ENCODE measurements at regions not wholly inside any gene's neighbourhood (a gene's known extent, or its start where the extent isn't known, plus 50 kb on each side); places are given as distances from the start of the nearest gene placed in this dataset.
A peak's percentile ranks its signal among the peaks of the same experiment; 100 is the strongest.

DNA sequence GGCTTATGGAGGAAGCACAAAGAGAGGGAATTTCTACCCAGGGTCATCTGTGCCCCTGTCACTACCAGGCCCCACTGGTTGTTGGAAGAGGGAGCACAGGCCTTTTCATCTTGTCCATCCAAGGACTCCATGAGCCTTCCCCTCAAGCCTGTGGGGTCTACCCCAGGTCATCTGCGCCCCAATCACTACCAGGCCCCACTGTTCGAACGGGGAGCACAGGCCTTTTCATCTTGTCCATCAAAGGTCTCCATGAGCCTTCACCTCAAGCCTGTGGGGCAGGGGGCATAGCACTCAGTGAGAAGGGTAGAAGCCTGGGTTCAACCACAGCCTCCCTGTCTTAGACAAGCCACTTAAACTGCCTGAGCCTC is 101.5 kb upstream of the CDH5 start:
- H3K27ac Mint-ChIP-seq (ENCODE audit: unreplicated experiment): no peak overlapping the region
- no peaks in the 10 kb centered on the region for H3K9me3 Mint-ChIP-seq
- peaks cover 11% of the 10 kb centered on the region for H3K4me1 Mint-ChIP-seq
- no peaks in the 10 kb centered on the region for H3K36me3 Mint-ChIP-seq (ENCODE audit: low read depth)
- DNase-seq (ENCODE audit: low read depth, low spot score): no peak
- peaks cover 28% of the 10 kb centered on the region for H3K27me3 Mint-ChIP-seq (ENCODE audit: low read depth)
- no peak overlapping the region for H3K4me3 Mint-ChIP-seq
- TF ChIP-seq, protein P1, sequence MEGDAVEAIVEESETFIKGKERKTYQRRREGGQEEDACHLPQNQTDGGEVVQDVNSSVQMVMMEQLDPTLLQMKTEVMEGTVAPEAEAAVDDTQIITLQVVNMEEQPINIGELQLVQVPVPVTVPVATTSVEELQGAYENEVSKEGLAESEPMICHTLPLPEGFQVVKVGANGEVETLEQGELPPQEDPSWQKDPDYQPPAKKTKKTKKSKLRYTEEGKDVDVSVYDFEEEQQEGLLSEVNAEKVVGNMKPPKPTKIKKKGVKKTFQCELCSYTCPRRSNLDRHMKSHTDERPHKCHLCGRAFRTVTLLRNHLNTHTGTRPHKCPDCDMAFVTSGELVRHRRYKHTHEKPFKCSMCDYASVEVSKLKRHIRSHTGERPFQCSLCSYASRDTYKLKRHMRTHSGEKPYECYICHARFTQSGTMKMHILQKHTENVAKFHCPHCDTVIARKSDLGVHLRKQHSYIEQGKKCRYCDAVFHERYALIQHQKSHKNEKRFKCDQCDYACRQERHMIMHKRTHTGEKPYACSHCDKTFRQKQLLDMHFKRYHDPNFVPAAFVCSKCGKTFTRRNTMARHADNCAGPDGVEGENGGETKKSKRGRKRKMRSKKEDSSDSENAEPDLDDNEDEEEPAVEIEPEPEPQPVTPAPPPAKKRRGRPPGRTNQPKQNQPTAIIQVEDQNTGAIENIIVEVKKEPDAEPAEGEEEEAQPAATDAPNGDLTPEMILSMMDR (conservative IDR thresholded peaks at IDR 0.05): no peak

DNA sequence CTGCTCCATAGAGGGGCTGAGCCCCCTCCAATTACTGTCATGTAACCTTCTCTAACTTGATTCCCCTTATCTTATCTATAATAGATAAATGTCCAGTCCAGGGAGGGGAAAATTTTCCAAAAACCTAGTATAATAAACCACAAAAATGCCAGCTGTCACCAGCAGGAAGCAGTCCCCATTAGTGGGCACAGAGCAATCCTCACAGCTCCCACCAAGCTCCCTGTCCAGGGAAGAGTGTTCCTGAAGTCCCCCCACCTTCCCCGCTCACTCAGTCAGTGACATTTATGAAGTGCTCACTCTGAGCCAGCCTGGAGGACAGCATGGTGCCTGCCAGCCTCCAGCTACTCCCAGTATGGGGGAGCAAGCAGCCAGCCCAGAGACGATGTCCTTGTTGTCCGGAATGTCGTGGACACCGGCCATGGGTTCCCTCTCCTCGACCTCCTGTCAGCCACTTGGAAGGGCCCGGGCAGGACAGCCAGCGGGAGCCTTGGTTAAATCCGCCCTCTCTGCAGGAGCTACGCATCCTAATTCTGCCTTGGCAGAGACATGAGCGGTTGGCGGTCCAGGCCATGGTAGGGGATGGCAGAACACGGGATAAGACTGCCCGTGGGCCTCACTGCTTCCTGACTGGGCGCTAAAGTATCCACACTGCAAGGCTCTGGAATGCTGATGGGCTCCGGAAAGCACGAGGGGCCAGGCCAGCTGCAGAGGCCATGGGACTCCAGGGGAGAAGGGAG is 102.0 kb upstream of the CDH5 start:
- DNase-seq (ENCODE audit: low read depth, low spot score): no peak
- peaks cover 11% of the 10 kb centered on the region for H3K4me1 Mint-ChIP-seq
- no peaks in the 10 kb centered on the region for H3K9me3 Mint-ChIP-seq
- H3K36me3 Mint-ChIP-seq (ENCODE audit: low read depth): no peaks in the 10 kb centered on the region
- TF ChIP-seq, protein P1 (conservative IDR thresholded peaks at IDR 0.05): no peak
- H3K27me3 Mint-ChIP-seq (ENCODE audit: low read depth): peaks cover 27% of the 10 kb centered on the region
- H3K4me3 Mint-ChIP-seq: no peak overlapping the region
- no peak overlapping the region for H3K27ac Mint-ChIP-seq (ENCODE audit: unreplicated experiment)

DNA sequence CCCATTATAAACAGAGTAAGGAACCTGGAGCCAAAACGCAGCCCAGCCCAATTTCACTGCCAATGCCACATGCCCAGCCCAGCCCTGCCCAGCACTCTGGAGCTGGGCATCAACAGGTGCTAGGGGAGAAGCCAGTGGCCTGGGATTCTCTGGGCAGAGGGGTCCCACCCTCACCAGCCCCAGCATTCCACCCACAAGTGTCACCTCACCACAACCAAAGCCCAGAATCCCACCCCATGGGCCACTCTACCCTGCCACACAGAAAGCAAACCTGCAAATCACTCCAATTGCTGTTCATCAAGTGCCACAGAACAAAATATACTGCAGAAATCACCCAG is 102.5 kb upstream of the CDH5 start:
- H3K4me1 Mint-ChIP-seq: peaks cover 11% of the 10 kb centered on the region
- no peak for DNase-seq (ENCODE audit: low read depth, low spot score)
- H3K27ac Mint-ChIP-seq (ENCODE audit: unreplicated experiment): no peak overlapping the region
- no peaks in the 10 kb centered on the region for H3K36me3 Mint-ChIP-seq (ENCODE audit: low read depth)
- no peaks in the 10 kb centered on the region for H3K9me3 Mint-ChIP-seq
- no peak overlapping the region for H3K4me3 Mint-ChIP-seq
- TF ChIP-seq, protein P1 (conservative IDR thresholded peaks at IDR 0.05): no peak
- H3K27me3 Mint-ChIP-seq (ENCODE audit: low read depth): peaks cover 24% of the 10 kb centered on the region

DNA sequence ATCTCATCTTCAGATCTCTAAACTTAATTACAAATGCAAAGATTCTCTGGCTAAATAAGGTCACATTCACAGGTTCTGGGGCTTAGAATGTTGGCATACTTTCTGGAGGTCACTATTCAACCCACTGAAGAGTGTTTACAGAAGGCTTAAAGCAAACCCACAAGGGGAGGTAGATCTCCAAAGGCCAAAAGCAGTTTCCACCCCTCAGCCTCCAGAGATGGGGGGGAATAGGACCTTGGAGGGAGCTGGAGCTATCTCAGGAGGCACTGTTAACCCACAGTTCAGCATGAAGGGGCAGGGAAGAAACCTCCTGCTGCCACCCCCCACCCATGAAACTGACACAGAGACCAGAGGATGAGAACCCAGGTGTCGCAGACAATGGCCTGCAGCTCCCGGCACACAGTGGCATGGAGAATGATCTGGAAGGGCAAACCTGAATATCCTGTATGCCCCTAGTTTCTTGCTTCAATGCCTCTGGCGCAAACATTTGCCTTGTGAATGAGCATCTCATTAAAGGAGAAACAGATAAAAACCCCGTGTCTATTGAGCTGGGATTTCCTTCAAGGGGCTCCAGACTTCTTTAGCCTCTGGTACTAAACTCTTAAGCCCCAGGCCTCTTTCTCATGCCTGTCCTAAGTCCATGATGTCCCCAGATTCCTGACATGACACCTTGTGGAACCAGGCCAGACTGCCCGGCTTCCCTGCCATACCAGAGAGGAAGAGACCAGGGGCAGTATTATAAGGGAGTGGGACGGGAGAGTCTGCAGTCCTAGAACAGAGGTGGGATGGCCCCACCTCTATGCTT is 103.1 kb upstream of the CDH5 start:
- no peaks in the 10 kb centered on the region for H3K9me3 Mint-ChIP-seq
- H3K36me3 Mint-ChIP-seq (ENCODE audit: low read depth): no peaks in the 10 kb centered on the region
- peaks cover 23% of the 10 kb centered on the region for H3K27me3 Mint-ChIP-seq (ENCODE audit: low read depth)
- TF ChIP-seq, protein P1 (conservative IDR thresholded peaks at IDR 0.05): no peak
- DNase-seq (ENCODE audit: low read depth, low spot score): no peak
- H3K4me3 Mint-ChIP-seq: no peak overlapping the region
- H3K27ac Mint-ChIP-seq (ENCODE audit: unreplicated experiment): no peak overlapping the region
- H3K4me1 Mint-ChIP-seq: peaks cover 11% of the 10 kb centered on the region

DNA sequence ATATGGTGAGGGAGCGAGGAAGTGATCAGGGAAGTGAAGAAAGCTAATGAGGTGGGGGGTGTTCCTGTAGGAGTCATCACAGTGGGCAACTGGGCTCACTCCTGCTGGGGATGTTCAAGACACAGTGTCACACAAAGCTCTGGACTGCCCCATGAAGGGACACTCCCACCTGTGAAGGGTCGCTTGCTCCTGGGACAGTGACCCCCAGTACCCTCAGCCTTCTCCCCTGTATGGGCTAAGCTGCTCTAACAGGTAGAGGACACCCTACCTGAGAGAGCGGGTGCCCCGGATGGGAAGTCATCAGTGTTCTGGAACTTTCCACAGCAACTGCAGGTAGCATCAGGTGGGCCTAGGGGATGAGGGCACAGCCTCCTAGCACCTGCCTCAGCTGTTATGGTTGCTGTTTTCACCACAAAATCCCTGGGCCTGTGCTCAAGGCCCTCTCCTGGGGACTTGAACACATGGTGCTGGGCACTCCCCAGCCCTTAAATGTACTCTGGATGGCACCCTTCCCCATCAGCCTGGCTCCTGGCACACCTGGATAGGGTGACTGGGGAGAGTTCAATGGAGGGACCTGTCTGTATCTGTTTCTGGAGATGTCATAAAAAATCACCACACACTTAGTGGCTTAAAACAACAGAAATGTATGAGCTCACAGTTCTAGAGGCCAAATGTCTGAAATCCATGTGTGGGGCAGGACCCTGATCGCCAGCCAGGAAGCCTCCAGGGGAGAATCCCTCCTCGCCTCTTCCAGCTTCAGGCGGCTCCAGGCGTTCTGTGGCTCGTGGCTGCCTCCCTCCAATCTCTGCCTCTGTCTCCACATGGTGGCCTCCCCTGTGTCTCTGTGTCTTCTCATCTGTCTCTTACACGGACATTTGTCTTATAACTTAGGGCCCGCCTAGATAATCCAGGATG is 104.0 kb upstream of the CDH5 start:
- TF ChIP-seq, protein P1 (conservative IDR thresholded peaks at IDR 0.05): no peak
- Mint-ChIP-seq H3K27ac (ENCODE audit: unreplicated experiment) (peak overlapping the region; percentile 76), H3K4me3 (no peak overlapping the region), H3K9me3 (no peaks in the 10 kb centered on the region), H3K36me3 (ENCODE audit: low read depth) (no peaks in the 10 kb centered on the region), H3K27me3 (ENCODE audit: low read depth) (peaks cover 14% of the 10 kb centered on the region), H3K4me1 (peaks cover 11% of the 10 kb centered on the region)
- no peak for DNase-seq (ENCODE audit: low read depth, low spot score)
